Natural killer cell (primary cell): ENCODE measurements at regions not wholly inside any gene's neighbourhood (a gene's known extent, or its start where the extent isn't known, plus 50 kb on each side); places are given as distances from the start of the nearest gene placed in this dataset.

Experiments
- ATAC-seq, 3 donors: fragments of 150-1000 bp in 2 of 3; fragments of 200-7000 bp in 1 of 3; cut with Tn5 transposase; 1 replicate in 1 of 3; 2 replicates in 2 of 3; pipeline ENCODE4 v1.10.0; 2021; ENCODE audit warnings: mild to moderate bottlenecking in 2 of 3, moderate library complexity in 2 of 3
- DNase-seq, 2 donors: peaks; one replicate each; pipeline versions ENCODE4 v3.0.0 to v3.0.0-alpha.2; 2013 to 2021; ENCODE audit warnings: mixed read lengths in 1 of 2
- H3K27ac ChIP-seq: one replicate; pipeline ENCODE4 v1.5.1; 2013; ENCODE audit warnings: mild to moderate bottlenecking, low read length
- H3K27me3 ChIP-seq: one replicate; pipeline ENCODE4 v1.6.1; 2013; ENCODE audit warnings: low read length; ENCODE audit not compliant: control insufficient read depth, insufficient read depth
- H3K36me3 ChIP-seq: one replicate; pipeline ENCODE4 v1.6.1; 2013; ENCODE audit warnings: low read length; ENCODE audit not compliant: control insufficient read depth, insufficient read depth
- H3K4me1 ChIP-seq: one replicate; pipeline ENCODE4 v1.6.1; 2013; ENCODE audit warnings: low read length; ENCODE audit not compliant: control insufficient read depth, insufficient read depth
- H3K4me3 ChIP-seq: one replicate; pipeline ENCODE4 v1.5.1; 2013; ENCODE audit warnings: low read length
- H3K9me3 ChIP-seq: one replicate; pipeline ENCODE4 v1.6.1; 2013; ENCODE audit warnings: low read length; ENCODE audit not compliant: control insufficient read depth, insufficient read depth
- H3K27ac Mint-ChIP-seq, 2 donors: one replicate each; pipeline ENCODE4 v1.8.0; 2022; ENCODE audit warnings: mild to moderate bottlenecking in 2 of 2, mixed read lengths in 2 of 2, moderate library complexity in 1 of 2
- H3K27me3 Mint-ChIP-seq, 2 donors: one replicate each; pipeline ENCODE4 v1.8.0; 2022; ENCODE audit warnings: low read depth in 2 of 2, mixed read lengths in 2 of 2
- H3K36me3 Mint-ChIP-seq: one replicate; pipeline ENCODE4 v1.8.0; 2022; ENCODE audit warnings: mixed read lengths
- H3K4me1 Mint-ChIP-seq, 2 donors: one replicate each; pipeline ENCODE4 v1.8.0; 2022; ENCODE audit warnings: mixed read lengths in 2 of 2
- H3K4me3 Mint-ChIP-seq: one replicate; pipeline ENCODE4 v1.8.0; 2022; ENCODE audit warnings: mild to moderate bottlenecking, moderate library complexity, mixed read lengths
- H3K9me3 Mint-ChIP-seq, 2 donors: one replicate each; pipeline ENCODE4 v1.8.0; 2022; ENCODE audit warnings: mixed read lengths in 2 of 2
- CTCF ChIP-seq: fragments of 200-600 bp; IDR thresholded peaks from one replicate; pipeline ENCODE4 v1.8.0; 2022; ENCODE audit warnings: antibody characterized with exemption
- WGBS: methylation state at CpG from one replicate; pipeline ENCODE4 v1.1.7; 2013; ENCODE audit warnings: missing lambda C conversion rate; ENCODE audit not compliant: insufficient coverage; 5-methylcytosine and 5-hydroxymethylcytosine counted together
- intact Hi-C: fragments of 100-400 bp; cut with micrococcal nuclease; formaldehyde crosslinking; loops from one replicate; pipeline ENCODE4 v1.14.2; 2022

GRCh38 chr3:174441588-174442301 lies 417.4 kb upstream of the NAALADL2 start:
- no peak for DNase-seq
- H3K9me3 Mint-ChIP-seq, result peaks cover 0 to 5% of the 10 kb centered on the region in 2 donors
- TF ChIP-seq CTCF, result no peak
- Histone ChIP-seq H3K27ac (no peak overlapping the region), H3K9me3 (no peaks in the 10 kb centered on the region), H3K27me3 (no peaks in the 10 kb centered on the region), H3K36me3 (no peaks in the 10 kb centered on the region), H3K4me3 (peak overlapping the region; percentile 33), H3K4me1 (peaks cover 6% of the 10 kb centered on the region)
- peaks cover 8 to 10% of the 10 kb centered on the region in 2 donors for H3K27me3 Mint-ChIP-seq
- H3K4me3 Mint-ChIP-seq, result peak overlapping the region; percentile 85
- intact Hi-C loops, result no loop called here
- no peak overlapping the region for H3K27ac Mint-ChIP-seq
- no peak for ATAC-seq
- H3K4me1 Mint-ChIP-seq, result peaks cover 11 to 12% of the 10 kb centered on the region in 2 donors
- no peaks in the 10 kb centered on the region for H3K36me3 Mint-ChIP-seq
- WGBS, result 18% methylated on average over 7 of the region's 11 CpGs

- 100% methylated on average over 1 of the region's 4 CpGs for WGBS
Observed at GRCh38 chr3:174442302-174442682, 416.8 kb upstream of the NAALADL2 start.

DNA sequence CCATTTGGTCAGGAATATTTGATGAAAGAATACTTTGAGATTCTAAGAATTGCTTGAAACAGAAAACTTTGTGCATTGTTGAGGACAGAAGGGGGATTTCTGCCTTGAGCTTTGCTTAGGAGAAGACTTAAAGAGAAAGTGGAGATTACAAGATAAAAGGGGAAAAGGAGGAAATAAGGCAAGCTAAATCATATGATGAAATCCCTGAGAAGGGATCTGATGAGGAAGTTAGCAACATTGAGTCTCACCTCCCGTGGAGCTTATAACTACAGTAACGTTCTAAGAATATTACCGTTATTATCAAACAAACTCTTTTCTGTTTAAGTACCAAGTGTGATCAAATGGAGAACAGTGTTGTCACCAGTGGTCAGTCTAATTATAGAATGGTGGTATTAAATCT lies 414.7 kb upstream of the NAALADL2 start:
- peaks cover 6% of the 10 kb centered on the region for H3K4me1 ChIP-seq
- H3K27ac Mint-ChIP-seq, result no peak overlapping the region
- intact Hi-C loops, result no loop called here
- no peaks in the 10 kb centered on the region for H3K36me3 ChIP-seq
- DNase-seq (no peak), ATAC-seq (no peak)
- H3K27me3 Mint-ChIP-seq, result peaks cover 8 to 10% of the 10 kb centered on the region in 2 donors
- H3K36me3 Mint-ChIP-seq, result peaks cover 9% of the 10 kb centered on the region
- no peak overlapping the region for H3K4me3 Mint-ChIP-seq
- H3K4me1 Mint-ChIP-seq, result peaks cover 11 to 12% of the 10 kb centered on the region in 2 donors
- no peaks in the 10 kb centered on the region for H3K27me3 ChIP-seq
- WGBS, result 77% methylated on average over 3 of the region's 3 CpGs
- peaks cover 2 to 12% of the 10 kb centered on the region in 2 donors for H3K9me3 Mint-ChIP-seq
- no peaks in the 10 kb centered on the region for H3K9me3 ChIP-seq
- no peak overlapping the region for H3K27ac ChIP-seq
- H3K4me3 ChIP-seq, result no peak overlapping the region
- TF ChIP-seq CTCF, result no peak

More at GRCh38 chr3:174442302-174442682, 416.8 kb upstream of the NAALADL2 start:
- Histone ChIP-seq H3K36me3 (no peaks in the 10 kb centered on the region), H3K9me3 (no peaks in the 10 kb centered on the region), H3K4me1 (peaks cover 6% of the 10 kb centered on the region), H3K4me3 (no peak overlapping the region), H3K27me3 (no peaks in the 10 kb centered on the region), H3K27ac (no peak overlapping the region)
- Mint-ChIP-seq H3K27ac (no peak overlapping the region), H3K36me3 (no peaks in the 10 kb centered on the region), H3K27me3 (peaks cover 8 to 10% of the 10 kb centered on the region in 2 donors), H3K9me3 (peaks cover 0 to 4% of the 10 kb centered on the region in 2 donors), H3K4me1 (peaks cover 11 to 12% of the 10 kb centered on the region in 2 donors), H3K4me3 (no peak overlapping the region)
- TF ChIP-seq CTCF, result no peak
- no peak for DNase-seq
- no peak for ATAC-seq
- intact Hi-C loops, result no loop called here

GRCh38 chr3:174457758-174458157 lies 401.4 kb upstream of the NAALADL2 start:
- H3K36me3 ChIP-seq, result no peaks in the 10 kb centered on the region
- no peaks in the 10 kb centered on the region for H3K27me3 Mint-ChIP-seq
- H3K27me3 ChIP-seq, result no peaks in the 10 kb centered on the region
- no peaks in the 10 kb centered on the region for H3K36me3 Mint-ChIP-seq
- H3K4me3 ChIP-seq, result no peak overlapping the region
- ATAC-seq (no peak), DNase-seq (no peak)
- H3K4me3 Mint-ChIP-seq, result no peak overlapping the region
- H3K9me3 Mint-ChIP-seq, result peaks cover 12 to 22% of the 10 kb centered on the region in 2 donors
- no peak for TF ChIP-seq CTCF
- H3K4me1 ChIP-seq, result no peaks in the 10 kb centered on the region
- WGBS, result 86% methylated on average over 5 of the region's 5 CpGs
- no peak overlapping the region for H3K27ac Mint-ChIP-seq
- H3K9me3 ChIP-seq, result no peaks in the 10 kb centered on the region
- intact Hi-C loops, result no loop called here
- no peak overlapping the region for H3K27ac ChIP-seq
- no peaks in the 10 kb centered on the region for H3K4me1 Mint-ChIP-seq
